NCI-H2227 (cell line): ENCODE measurements at regions not wholly inside any gene's neighbourhood (a gene's known extent, or its start where the extent isn't known, plus 50 kb on each side); places are given as distances from the start of the nearest gene placed in this dataset.
"Not testable (repeated sequence)": the region's sequence is repeated elsewhere in the genome, so short reads cannot be mapped to it uniquely, and the experiment has no call there.

Experiments
- DNase-seq: peaks from one replicate; lab custom pipeline; 2025; ENCODE audit not compliant: unreplicated experiment; lab: John Stamatoyannopoulos, UW

DNA sequence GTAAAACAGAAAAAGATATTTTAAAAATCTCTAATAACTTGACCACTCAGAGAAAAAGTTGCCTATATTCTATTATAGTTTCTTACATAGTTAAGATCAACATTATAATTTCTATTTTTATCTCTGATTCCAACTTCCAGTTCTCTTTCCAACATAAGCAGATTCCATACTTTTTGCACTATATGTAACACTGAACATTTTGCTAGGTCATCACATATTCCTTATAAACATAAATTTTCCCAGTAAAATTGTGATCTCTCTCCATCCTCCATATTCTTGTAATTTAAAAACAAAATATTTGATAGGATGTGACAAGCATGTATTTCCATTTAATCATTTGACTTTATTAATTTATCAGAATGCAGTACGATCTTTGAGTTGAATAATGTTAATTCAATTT lies 170.4 kb upstream of the THSD7A start:
- no peak for DNase-seq

DNA sequence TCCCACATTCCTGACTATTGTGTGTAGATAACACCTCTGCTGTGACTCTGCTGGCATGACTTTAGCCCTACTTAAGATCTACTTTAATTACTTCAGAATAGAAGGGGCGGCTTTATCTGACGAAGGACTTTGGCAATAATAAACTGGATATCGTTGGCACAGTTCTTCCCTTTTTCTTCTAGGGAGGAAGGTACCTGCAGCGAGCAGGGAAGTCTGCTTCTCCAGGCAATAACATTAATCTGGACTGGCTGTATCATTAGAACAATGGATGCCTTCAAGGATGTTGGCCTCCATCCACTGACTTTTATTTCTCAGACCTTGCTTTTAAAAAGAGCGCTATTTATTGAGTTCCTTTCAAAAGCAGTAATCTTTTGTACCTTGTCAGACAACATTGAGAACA lies 172.6 kb upstream of the THSD7A start:
- DNase-seq, result no peak

DNA sequence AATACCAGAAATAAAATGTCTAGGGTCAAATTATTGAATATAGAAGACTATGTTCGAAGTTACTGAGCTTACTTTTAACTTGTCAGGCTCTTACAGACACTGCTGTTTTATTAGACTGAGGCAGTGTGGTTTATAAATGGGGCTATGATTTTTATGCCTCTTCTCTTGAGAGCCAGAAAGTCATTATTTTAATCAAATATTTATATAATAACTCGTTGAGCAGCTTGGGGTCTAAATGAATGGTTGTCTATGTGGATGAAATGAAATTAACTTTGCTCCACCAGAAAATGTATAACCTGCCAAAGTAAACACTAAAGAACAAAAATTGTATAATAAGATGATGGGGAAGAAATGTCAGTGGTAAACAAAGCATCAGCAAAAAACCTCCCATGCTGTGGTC lies 175.6 kb upstream of the THSD7A start:
- no peak for DNase-seq

DNA sequence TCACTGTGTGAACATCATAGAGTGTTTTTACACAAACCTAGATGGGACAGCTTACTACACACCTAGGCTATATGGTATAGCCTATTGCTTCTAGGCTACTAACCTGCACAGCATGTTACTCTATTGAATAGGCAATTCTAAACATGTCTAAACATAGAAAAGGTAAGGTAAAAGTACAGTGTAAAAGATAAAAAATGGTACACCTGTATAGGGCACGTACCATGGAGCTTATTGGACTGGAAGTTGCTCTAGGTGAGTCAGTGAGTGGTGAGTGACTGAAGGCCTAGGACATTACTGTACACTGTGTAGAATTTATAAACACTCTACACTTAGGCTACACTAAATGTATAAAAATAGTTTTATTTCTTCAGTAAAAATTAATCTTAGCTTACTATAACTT lies 182.0 kb upstream of the THSD7A start:
- DNase-seq, result no peak

DNA sequence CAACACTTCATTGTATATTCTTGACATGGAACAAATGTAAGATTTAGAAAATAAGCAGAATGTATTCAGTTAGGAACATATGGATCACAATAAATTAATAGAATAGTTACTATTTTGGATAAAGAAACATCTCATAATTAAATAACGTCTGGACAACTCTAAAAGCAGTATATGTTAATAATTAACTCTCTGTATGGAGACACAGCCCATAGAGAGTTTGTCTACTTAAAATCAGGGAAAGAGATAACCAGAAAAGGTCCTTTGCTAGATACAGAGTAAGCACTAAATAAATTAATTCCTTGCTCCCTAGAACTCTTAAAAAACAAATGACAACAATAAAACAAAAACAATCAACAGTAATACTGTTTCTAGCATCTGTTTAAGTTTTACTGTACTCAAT lies 184.4 kb upstream of the THSD7A start:
- no peak for DNase-seq

DNA sequence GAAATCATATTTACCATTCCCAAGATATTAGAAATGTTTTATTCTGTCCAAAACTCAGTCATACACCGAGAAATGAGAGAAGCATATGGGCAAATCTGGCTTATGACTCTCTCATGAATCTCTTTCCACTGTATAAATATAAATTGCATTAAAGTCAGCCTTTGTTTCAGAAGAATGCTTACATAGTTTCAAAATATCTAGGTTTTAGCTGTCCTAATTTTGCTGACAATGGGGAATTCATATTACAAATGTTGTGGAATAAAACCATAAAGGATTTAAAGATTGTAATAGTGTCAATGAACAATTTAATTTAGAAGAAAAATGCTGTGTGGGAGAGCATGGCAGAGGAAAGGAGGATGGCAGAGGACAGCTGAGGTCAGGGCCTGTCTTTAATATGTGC lies 185.0 kb upstream of the THSD7A start:
- DNase-seq, result no peak

DNA sequence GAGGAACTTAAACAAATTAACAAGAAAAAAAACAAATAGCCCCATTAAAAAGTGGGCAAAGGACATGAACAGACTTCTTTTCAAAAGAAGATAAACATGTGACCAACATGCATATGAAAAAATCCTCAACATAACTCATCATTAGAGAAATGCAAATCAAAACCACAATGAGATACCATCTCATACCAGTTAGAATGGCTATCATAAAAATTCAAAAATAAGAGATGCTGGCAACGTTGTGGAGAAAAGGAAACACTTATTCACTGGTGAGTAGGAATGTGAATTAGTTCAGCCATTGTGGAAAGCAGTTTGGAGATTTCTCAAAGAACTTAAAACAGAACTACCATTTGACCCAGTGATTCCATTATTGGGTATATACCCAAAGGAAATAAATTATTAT lies 189.1 kb upstream of the TMEM106B start:
- not testable (repeated sequence) for DNase-seq

DNA sequence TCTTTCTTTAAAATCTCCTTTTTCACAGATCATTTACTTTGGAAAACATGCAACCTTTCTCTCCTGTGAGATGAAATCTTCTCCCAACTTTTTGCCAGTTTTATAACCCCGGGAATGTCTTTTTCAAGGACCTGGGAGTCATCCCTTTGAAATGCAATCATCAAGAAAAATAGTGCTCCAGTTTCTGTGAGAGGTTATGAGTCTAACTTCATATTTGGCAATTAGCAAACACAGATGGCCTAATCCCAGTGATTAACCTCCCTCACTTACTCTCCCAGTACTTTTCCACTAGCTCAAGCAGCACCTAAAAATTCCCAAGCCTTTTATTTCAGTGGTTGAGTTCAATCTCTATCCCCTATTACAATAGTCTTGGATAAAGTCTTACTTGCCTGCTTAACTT lies 185.8 kb upstream of the TMEM106B start:
- no peak for DNase-seq

DNA sequence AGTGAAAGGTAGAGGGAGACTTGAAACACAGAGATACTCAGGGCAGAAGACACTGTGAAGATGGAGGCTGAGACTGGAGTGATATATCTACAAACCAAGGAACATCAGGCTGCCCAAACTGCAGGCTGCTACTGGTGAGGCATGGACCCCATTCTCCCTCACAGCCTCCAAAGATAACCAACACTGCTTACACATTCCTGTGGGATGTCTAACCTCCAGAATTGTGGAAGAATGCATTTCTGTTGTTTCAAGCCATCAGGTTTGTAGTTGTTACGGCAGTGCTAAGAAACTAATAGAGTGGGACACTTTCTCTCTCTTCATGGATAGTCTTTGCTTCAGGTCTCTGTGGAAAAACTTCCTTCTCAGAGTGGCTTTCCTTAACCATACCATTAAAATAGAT lies 182.6 kb upstream of the TMEM106B start:
- no peak for DNase-seq

DNA sequence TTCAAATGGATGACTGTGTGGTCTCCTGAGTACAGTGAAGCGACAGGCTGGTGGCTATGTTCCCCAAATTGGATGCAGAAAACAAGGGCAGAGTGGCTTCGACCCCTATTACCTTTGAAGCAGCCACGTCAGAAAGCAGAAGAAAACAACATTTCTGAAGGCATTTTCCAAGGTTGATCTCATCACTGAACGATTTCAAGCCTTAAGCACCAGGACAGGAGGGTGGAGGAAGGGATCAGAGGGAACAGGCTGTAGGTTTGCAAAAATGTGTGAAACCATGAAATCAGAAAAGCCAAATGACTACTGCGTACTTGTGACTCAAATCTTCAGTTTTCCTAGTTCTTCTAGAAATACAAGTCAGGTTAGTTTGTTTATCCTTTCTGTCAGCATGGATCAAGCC lies 181.0 kb upstream of the TMEM106B start:
- no peak for DNase-seq

DNA sequence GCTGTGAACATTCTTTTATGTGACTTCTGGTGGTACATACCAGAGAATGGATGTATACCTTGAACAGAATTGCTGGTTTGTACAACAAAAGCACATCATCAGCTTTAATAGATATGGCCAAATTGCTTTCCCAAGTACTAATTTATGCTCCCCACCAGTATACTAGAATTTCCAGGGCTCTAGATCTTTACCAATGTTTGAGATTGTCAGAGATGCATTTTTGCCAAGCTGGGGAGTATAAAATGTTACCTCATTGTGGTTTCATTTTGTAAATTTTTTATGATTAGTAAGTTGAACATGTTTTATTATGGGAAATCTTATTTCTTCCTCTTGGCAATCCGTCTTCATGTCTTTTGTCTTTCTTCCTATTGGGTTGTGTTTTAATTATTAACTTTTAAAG lies 179.9 kb upstream of the TMEM106B start:
- no peak for DNase-seq

DNA sequence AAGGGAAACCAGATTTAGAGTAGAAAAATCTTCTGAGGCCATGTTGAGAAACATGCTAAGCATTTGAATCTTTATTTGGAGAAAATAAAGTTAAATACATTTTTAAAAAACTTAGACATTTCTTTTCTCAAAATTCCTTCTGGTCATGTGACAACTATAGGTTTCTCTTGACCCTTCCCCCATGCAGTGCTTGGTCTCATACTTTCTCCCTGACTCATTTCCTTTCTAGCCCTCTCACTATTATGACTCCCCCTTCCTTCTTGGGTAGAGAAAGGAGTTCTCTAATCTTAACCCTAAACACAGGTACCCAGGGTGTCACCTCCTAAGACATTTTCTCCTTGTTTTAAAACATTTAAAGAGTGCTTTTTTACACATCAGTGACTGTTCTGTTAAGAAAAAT lies 179.5 kb upstream of the TMEM106B start:
- no peak for DNase-seq

DNA sequence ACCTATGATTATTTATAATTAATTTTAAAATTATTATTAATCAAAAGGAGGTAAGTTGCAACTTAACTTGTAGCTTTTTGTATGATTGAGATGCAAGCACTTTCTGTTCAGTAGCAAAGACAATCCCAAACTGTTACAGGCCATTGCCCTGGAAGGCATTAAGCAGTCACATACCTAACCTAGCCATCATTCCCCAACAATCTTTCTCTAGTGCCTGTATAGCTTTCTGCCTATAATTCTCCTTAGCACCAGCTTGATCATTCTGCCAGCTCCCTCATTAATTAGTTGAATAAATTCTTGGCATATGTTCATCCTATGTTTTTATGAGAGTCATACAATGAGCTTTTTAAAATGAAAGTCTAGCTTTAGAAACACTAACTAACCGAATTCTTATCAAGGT lies 178.9 kb upstream of the TMEM106B start:
- DNase-seq, result no peak

DNA sequence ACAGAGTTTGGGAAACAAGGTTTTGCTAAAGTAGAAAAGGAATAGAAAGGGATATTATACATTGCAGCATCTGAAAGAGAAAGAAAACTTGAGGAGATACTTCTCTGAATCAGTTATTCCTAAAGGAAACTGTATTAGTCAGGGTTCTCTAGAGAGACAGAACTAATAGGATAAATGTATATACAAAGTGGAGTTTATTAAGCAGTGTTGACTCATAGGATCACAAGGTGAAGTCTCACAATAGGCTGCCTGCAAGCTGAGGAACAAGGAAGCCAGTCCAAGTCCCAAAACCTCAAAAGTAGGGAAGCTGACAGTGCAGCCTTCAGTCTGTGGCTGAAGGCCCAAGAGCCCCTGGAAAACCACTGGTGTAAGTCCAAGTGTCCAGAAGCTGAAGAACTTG lies 167.6 kb upstream of the TMEM106B start:
- not testable (repeated sequence) for DNase-seq

DNA sequence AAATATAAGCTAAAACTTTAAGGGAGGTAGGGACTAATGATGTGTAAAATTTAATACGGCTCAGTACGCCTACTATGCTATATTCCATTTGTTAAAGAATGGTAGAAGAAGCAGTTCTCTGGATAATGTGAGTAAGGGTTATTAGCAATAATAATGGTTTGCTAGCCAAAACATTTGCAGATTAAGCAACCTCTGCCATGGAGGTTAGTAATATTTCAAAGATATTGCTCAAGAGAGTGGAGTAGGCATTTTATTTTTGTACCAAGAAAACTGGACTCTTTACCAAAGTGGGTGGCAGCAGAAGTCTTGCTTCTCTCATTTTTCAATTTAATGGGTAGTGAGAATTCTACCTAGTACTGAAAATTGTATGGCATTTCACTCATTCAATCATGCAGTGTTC lies 158.9 kb upstream of the TMEM106B start:
- DNase-seq, result no peak

DNA sequence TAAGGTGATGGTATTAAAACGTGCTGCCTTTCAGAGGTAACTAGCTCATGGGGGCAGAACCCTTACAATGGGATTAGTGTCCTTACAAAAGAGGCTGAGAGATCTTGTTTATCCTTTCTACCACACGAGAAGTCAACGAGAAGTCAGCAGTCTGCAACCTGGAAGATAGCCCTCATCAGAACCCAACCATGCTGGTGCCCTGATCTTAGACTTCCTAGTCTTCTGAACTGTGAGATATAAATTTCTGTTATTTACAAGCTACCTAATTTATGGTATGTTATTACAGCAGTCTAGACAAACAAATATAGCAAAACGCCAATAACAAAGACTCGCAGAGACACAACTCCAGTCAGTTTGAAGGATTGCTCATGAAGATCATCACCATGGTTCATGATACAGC lies 157.5 kb upstream of the TMEM106B start:
- DNase-seq, result no peak

DNA sequence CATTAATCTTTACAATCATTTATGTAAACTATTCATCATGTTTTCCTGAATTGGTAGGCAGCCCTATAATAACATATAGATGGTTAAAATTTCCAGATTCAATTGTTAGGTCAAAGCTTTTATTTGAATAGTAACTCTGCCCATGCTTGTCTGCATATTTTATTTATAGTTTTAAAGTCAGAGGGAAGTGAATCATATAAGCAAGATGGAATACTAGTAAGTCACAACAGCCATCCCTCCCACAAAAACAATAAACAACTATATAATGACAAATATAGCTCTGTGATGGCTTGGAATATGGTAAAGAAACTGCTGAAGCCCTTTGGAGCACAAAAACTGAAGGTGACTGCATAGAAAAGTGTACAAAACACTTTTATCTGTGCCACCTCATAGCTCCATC lies 156.3 kb upstream of the TMEM106B start:
- DNase-seq, result no peak

DNA sequence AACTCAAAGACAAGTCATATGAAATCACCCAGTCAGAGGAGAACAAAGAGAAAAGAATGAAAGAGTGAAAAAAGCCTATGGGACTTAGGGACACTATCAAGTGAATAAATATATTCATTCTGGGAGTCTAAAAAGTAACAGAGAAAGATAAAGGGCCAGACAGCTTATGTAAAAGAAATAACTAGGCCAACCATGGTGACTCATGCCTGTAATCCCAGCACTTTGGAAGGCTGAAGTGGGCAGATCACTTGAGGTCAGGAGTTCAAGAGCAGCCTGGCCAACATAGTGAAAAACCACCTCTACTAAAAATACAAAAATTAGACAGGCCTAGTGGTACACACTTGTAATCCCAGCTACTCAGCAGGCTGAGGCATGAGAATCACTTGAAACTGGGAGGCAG lies 154.7 kb upstream of the TMEM106B start:
- DNase-seq, result no peak

DNA sequence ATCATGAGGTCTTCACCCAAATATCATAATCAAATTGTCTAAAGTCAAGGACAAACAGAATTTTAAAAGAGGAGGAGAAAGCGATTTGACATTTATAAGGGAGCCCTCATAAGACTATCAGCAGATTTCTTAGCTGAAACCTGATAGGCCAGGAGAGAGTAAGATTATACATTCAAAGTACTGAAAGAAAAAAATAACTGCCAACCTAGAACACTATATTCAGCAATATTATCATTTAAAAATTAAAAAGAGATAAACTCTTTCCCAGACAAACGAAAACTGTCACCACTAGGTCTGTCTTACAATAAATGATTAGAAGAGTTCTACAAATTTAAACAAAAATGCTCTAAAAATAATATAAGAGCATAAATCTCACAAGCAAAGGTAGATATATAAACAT lies 154.1 kb upstream of the TMEM106B start:
- no peak for DNase-seq

DNA sequence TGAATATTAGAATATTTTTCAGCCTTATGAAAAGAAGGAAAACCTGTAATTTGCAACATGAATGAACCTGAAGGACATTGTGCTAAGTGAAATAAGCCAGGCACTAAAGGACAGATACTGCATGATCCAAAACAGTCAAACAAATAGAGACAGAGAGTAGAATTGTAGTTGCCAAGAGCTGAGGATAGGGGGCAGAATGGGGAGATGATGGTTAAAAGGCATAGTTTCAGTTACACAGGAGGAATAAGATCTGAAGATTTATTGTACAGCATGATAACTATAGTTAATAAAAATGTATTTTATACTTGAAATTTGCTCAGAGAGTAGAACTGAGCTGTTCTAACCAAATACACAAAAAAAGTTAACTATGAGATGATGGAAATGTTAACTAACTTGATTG lies 149.0 kb upstream of the TMEM106B start:
- no peak for DNase-seq

DNA sequence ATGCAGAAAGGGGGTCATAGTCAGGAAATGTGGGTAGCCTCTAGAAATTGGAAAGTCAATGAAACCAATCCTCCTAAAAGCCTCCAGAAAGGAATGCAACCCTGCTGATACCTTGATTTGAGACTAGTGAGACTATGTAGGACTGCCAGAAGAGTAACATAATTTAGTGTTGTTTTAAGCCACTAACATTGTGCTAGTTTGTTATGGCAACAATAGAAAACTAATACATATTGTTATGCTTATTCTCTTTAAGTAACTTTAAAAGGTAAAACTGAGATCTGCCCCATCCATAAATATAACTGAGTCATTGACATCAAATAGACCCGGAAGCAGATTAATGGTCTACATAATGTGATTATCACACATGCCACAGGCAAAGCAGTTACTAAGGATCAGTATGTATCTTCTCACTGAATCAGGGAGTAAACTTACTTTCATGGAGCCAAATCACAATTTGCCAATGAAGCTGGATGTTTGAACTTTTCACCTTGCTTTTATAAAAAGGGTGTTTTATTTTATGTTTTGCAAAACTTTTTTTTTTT lies 146.4 kb upstream of the TMEM106B start:
- no peak for DNase-seq

DNA sequence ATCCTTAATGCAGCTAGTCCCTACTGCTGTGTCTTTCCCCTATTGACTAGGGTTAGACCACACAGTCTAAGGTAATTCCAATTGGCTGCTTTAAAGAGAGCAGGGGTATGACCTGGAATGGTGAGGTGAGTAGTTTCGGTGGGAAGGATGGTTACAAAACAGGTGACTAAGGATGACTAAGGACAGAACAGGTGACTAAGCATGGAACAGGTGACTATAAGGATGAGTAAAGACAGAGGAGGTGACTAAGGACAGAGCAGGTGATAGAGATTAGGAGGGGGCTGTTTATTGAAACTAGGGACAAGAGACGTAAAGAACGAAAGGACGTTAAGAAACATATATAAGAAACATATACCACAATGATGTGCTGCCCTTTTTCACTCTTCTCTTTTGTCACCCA lies 145.1 kb upstream of the TMEM106B start:
- DNase-seq, result no peak

DNA sequence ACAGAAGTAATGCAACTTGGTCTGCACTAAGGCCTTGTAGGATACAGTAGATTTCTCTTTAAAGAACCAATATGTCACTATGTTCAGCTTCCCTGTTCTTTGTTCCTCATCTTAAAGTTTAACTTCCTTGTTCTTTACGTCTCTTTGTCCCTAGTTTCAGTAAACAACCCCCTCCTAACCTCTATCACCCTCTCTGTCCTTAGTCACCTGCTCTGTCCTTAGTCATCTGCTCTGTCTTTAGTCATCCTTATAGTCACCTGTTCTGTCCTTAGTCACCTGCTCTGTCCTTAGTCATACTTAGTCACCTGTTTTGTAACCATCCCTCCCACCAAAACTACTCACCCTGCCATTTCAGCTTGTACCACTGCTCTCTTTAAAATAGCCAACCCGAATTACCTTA lies 144.6 kb upstream of the TMEM106B start:
- no peak for DNase-seq
